SKM-1 treated with dmso at 0.1 percent for 144 hours (cell line): ENCODE measurements at regions not wholly inside any gene's neighbourhood (a gene's known extent, or its start where the extent isn't known, plus 50 kb on each side); places are given as distances from the start of the nearest gene placed in this dataset.
A peak's percentile ranks its signal among the peaks of the same experiment; 100 is the strongest.
"Not testable (repeated sequence)": the region's sequence is repeated elsewhere in the genome, so short reads cannot be mapped to it uniquely, and the experiment has no call there.

ENCODE experiments used
- DNase-seq: peaks from one replicate; lab custom pipeline; 2025; ENCODE audit not compliant: unreplicated experiment; lab: John Stamatoyannopoulos, UW

DNA sequence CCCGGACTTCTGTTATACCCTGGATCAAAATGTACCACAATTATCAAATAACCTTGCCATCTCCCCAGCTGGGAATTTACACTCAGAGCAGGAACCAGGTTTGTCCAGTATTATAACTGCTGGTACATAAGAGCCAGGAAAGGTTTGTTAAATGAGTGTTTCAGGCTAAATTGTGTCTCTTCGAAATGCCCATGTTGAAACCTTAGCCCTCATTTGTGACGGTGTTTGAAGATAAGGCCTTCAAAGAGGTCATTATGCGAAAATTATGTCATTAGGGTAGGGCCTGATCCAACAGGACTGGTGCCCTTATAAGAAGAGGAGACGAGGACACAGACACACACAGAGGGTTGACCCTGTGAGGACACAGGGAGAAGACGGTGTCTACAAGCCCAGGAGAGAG, 73.5 kb upstream of the DHRSX start:
- DNase-seq: no peak

DNA sequence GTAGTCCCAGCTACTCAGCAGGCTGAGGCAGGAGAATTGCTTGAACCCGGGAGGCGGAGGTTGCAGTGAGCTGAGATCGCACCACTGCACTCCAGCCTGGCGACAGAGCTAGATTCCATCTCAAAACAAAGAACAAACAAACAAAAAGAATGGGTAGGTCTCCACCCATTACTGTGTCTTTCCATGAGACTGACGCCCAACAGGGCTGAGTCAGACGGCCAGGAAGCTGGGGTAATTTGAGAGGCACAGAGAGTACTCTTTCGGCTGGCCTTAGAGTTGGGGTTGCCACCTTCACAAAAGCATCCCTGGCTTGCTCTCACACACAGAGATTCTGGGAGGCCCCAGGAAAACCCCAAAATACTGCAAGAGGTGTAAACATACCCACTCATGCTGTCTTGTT, 72.0 kb upstream of the DHRSX start:
- no peak for DNase-seq

DNA sequence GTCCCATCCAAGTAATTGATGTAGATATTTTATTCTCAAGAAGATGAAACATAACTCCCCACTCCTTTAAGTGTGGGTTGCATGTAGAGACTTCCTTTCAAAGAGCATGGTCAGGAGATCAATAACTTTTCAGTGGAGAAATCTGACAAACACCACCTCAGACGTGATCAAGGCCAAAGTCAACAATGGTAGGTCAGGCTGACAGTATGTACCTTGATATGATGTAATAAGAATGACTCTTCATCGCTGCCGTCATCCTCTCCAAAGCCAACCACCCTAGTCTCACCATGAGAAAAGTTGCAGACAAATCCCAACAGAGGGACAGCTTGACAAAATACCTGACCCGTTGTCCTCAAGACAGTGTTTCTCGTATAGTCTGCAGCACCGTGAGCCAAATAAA, 67.3 kb upstream of the DHRSX start:
- DNase-seq: no peak

DNA sequence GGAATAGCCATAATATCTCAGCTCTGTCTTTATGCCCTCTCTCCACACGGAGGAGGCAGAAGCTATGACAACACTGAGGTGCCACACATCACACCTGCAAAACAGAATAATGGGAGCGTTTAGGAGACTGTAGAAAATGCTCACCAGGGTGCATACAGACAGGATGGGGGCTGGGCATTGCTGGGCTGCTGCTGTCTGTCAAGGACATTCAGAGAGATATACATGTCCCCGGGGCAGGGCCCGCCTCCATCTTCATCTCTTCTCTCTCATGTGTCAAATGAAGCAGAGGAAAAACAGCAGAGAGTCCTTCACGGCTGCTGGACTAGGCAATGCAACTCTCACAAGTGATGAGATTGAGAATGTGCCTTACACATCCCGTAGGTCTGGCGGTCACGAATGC, 65.3 kb upstream of the DHRSX start:
- no peak for DNase-seq

DNA sequence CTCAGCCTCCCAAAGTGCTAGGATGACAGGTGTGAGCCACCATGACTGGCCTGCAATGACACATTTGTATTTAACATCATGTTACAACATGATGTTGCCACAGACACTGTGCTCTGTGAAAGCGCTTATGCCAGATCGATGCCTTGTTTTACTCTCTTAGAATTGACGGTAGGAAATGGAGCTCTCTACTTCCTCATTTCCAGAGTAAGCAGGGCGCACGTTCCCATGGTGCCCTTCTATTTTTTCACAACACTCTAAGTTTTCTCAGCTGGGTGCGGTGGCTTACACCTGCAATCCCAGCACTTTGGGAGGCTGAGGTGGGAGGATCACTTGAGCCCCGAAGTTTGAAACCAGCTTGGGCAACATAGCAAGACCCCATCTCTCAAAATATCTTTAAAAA, 60.7 kb upstream of the DHRSX start:
- peak; percentile 62 for DNase-seq

DNA sequence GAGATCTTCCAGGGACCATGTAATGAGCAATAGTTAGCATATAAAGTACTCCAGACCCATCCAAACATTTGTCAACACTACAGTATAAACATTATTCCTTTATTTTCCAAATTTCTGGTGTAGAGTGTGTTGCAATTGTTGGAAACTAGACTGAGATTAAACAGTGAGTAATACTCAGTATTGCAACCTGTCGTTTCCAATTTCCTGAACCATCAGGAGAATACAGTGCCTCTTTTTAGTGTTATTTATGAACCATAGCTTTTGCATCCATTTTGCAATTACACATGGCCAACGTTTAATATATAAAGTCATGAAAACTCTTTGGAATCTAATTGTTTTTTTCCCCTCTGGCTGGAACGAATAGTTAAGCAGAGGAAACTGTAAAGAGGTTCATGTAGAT, 58.3 kb upstream of the DHRSX start:
- DNase-seq: no peak

DNA sequence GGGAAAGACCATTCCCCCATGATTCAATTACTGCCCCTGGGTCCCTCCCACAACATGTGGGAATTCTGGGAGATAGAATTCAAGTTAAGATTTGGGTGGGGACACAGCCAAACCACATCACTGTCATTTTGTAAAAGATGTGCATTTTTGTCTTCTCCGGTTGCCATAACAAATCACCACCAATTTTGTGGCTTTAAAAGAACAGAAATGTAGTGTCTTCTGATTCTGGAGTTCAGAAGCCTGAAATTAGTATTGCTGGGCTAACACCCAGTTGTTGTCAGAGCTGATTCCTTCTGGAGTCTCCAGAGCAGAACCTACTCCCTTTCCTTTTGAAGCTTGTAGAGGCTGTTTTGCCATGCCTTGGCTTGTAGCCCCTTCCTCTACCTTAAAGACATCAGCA, 54.1 kb upstream of the DHRSX start:
- DNase-seq: no peak

DNA sequence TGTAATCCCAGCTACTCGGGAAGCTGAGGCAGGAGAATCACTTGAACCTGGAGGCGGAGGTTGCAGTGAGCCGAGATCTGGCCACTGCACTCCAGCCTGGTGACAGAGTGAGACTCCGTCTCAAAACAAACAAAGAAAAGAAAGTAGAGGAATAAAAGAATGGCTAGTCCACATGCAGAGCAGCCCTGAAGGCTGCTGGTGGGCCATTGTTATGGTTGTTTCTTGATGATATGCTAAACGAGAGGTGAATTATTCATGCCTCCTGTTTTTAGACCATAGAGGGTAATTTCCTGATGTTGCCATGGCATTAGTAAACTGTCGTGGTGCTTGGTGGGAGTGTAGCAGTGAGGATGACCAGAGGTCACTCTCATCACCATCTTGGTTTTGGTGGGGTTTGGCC, 53.3 kb upstream of the DHRSX start:
- DNase-seq: not testable (repeated sequence)

DNA sequence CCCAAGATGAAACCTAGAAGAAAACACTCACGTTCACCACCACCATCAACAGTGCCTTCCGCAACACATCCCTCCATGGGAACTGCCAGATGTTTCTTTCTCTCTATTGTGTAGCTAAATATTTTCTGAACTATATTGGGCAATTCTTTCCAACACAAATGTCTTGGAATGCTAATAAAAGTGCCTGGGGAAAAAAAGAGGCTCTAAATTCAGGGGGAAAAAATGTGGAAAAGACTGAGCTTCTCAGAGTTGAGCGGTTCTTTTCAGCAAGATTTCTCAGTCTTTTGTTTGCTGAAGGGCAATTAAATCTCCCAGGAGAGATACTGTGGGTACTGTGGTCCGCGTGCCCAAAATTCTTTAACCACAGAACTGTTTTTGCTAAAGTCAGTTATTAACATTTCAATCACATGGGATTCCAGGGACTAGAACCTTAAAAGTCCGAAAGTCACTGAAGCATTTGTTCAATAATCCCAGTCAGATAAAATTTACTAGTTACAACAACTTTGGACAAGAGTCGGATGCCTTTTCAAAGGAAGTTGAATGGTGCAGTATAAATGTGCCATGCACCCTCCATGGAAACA, 51.9 kb upstream of the DHRSX start:
- DNase-seq: no peak

DNA sequence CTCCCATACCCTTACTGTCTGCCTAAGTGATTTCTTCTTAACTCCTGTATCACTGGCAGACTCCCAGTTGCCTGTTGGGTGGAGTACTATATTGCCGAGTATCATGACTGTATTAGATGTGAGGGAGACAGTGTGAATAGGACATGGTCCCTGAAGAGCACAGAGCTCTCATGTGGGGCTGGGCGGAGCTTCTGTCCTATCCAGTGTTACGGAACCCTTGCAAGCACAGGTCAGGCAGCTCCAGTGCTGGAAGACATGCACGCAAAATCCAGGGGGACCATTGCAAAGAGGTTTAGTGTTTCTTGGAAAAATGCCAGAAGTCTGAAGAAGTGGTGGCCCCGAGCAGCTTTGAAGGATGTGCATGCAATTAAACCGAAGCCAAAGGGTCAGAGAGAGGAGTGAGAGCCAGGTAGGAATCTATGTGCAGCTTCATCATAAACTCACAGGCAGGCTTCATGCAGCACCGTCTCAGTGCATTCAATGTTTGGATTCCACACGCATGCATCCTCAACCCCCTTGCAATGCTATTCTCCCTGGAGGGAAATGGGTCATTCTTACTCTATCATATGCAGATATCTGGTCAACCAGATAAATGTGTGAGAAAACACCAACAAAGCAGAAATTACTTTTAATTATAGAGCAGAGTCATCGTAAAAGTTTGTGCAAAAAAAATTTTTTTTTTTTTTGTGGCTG, 49.7 kb upstream of the DHRSX start:
- DNase-seq: no peak
